ENCODE measurements at regions not wholly inside any gene's neighbourhood (a gene's known extent, or its start where the extent isn't known, plus 50 kb on each side); places are given as distances from the start of the nearest gene placed in this dataset.
"Not testable (repeated sequence)": the region's sequence is repeated elsewhere in the genome, so short reads cannot be mapped to it uniquely, and the experiment has no call there.

DNA sequence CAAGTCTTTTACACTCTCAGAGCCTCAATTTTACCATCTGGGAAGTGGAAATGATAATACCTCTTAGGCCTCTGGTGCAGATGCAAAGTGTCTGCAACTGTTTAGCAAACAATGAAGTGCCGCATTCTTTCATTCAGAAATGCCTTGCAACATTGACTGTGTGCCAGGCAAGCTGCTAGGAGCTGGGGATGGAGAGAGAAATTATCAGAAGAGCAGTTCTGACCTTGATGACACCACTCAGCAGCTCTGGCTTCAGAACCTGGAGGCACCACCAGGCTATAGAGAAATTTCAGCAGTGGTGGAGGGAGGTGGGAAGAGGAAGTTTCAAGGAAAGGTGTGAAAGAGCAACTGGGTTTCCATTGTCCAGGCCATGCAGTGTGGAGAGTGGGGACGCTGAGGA lies 78.1 kb upstream of the HABP2 start:
- DNase-seq: no peak

GRCh38 chr10:113475381-113475807 lies 77.5 kb upstream of the HABP2 start:
- no peak for DNase-seq

GRCh38 chr10:113476191-113476590 lies 76.7 kb upstream of the HABP2 start:
- DNase-seq: no peak

GRCh38 chr10:113476673-113477072 lies 76.2 kb upstream of the HABP2 start:
- no peak for DNase-seq

DNA sequence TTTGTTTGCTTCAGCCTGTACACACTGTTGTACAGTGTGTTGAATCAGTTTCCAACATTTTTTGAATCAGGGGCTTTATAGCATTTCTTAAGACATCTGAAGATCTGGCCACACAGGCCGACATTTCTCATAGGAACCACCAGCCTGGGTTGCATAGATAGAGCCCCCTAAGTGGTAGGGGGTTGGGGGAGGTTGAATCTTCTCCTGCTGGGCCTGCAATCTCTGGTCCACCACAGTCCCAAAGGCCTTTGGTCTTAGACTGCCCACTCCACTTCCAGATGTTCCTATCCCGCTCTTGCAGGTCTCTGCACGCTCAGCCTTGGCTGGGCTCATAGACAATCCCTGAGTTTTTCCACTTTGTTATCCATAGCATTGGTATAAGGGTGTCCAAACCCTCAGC lies 75.4 kb upstream of the HABP2 start:
- no peak for DNase-seq

DNA sequence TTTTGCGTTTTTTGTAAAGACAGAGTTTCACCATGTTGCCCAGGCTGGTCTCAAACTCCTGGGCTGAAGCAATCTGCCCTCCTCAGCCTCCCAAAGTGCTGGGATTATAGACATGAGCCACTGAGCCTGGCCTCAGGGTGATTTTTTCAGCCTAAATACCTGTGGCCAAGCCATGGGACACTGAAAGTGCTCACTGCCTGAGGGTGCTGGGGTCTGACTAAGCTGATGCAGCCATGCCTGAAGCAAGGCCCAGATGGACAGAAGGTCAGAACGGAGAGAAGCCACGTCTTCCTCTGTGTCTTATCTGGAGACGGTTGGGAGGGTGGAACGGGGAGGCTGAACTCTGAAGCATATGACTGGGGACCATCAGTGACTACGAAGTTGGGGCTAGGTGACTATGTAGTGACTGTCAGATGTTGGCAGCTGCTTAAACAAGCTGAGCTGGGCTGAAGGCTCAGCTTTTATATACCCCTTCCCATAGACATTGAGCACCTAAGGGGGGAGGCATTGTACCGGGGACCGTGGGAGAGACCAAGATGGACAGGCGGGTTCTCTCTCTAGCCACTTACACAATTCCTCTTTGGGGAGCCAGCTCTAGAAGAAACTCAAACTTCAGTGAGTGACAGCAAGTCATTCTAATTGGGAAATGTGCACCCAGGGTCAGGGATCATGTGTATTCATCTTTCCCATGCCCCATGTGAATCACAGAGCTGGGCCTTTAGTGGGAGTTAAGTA lies 73.3 kb upstream of the HABP2 start:
- DNase-seq: no peak

DNA sequence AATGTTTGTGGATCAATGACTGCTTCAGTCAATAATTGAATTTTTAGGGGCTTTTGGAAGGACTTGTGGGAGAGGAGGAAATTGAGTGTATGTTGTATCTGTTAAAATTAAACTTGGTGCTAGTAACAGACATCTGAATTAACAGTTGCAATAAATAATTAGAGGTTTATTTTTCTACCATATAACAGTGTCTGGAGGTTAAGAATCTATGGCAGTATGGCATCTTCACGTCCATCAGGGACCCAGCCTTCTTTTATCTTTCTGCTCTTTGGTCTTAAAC lies 72.8 kb upstream of the HABP2 start:
- no peak for DNase-seq

GRCh38 chr10:113480851-113481502 lies 71.9 kb upstream of the HABP2 start:
- DNase-seq: no peak

- DNase-seq: no peak
These were observed 68.4 kb upstream of the HABP2 start for GRCh38 chr10:113484487-113484886.

DNA sequence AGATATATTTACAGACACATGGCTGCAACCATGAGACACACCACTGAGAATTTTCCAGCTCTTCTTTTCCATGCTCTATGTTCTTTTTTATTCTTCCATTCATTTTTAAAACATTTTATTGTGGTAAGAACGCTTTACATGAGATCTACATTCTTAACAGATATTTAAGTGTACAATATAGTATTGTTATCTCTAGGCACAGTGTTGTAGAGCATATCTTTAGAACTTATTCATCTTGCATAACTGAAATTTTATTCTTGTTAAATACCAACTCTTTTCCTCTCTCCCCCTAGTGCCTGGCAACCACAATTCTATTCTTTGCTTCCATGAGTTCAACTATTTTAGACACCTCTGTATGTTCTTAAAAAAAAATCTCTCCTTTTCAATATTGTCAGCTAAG lies 67.1 kb upstream of the HABP2 start:
- DNase-seq: no peak

GRCh38 chr10:113486531-113486930 lies 66.3 kb upstream of the HABP2 start:
- DNase-seq: no peak

DNA sequence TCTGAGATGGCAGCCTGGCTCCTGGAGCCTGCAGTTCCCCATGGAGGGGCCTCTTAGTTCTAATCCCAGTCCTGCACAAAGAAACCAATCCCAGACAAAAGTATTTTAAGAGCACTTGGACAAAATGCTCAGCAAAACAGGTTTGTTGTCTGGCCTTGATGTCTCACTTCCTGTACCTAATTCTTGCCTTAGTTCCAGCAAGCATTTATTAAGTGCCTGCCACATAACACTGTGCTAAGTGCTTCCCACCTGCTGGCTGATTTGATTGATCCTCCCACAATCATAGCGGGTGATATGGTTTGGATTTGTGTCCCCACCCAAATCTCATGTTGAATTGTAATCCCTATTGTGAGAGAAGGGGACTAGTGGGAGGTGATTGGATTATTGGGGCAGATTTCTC lies 65.7 kb upstream of the HABP2 start:
- DNase-seq: no peak

GRCh38 chr10:113488186-113488585 lies 64.7 kb upstream of the HABP2 start:
- DNase-seq: no peak

DNA sequence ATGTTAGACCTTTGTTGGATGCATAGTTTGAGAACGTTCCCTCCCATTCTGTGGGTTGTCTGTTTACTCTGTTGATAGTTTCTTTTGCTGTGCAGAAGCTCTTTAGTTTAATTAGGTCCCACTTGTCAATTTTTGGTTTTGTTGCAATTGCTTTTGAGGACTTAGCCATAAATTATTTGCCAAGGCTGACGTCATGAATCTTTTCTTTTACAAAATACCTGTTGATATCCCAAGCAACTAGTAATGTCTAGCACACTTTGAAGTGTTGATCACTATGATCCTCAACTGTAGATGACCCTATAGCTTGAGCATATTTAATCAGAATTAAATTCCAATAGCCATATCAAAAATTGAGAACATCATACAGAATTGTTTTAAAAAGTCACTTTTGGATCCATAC lies 63.3 kb upstream of the HABP2 start:
- DNase-seq: not testable (repeated sequence)

- DNase-seq: no peak
These were observed 60.8 kb upstream of the HABP2 start for GRCh38 chr10:113491967-113492565.

- DNase-seq: no peak
These were observed 59.7 kb upstream of the HABP2 start for GRCh38 chr10:113493195-113493594.

DNA sequence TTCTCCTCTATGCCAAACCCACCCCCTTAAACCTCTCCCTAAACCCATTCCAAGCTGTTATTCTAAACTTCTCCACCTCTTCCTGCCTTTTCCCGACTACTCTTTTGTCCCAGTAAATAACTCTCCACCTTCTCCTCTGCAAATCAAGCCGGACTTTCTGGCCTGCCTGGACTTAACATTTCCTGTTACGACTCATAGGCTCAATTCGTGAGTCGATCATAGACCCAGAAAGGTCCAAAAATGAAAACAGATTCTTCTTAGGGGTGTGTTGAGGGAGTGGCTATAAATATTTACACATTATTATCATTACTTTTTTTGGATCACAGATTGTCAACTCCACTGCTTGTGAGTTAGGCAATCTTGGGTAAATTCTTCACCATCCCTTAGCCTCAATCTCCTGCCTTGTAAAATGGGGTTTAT lies 59.0 kb upstream of the HABP2 start:
- DNase-seq: no peak

GRCh38 chr10:113494761-113495160 lies 58.1 kb upstream of the HABP2 start:
- no peak for DNase-seq

- no peak for DNase-seq
These were observed 57.3 kb upstream of the HABP2 start for GRCh38 chr10:113495553-113495952.

DNA sequence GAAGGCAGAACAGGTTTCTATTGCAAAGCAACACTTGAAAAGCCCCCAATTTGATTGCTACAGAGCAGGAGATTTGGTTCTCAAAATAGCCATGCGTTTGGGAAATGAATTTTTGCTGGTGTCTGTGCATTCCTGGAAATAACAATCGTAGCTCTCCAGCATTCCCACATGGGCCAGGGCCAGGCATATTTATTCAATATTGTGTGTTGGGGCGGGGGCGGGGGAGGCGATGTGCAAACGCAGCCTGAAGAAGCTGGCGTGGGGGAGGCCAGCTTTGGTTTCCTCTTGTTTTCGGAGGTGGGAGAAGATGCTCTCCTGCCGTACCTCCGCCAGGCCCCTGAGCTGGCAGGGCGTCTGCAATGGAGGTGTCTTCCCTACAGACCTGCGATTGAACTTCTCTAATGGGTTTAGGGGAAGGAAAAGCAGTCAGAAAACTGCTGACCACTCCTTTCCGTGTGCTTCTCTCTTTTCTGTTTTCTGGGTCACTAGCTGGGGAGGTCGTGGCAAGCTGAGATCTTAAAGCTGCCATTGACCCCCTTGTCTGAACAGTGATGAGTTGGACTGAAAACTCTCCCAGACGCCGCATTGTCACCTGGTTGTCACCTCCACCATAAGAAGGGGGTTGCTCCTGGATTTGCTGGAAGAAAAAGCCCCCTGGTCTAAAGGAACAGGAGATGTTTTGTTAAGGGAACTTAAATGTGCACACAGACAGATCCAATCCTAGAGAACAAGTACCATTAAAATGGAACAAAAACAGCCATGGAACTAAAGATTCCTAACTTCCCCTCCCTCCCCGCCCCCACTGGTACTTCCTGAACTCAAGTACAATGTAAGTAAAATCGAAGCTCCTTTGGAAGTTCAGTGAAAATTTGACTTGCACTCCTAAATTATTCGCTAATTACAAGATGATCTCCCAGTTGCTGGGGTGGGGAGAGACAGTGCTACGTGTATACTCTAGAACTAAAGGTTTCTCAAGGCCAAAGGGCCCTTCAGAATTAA lies 56.4 kb upstream of the HABP2 start:
- DNase-seq: no peak

DNA sequence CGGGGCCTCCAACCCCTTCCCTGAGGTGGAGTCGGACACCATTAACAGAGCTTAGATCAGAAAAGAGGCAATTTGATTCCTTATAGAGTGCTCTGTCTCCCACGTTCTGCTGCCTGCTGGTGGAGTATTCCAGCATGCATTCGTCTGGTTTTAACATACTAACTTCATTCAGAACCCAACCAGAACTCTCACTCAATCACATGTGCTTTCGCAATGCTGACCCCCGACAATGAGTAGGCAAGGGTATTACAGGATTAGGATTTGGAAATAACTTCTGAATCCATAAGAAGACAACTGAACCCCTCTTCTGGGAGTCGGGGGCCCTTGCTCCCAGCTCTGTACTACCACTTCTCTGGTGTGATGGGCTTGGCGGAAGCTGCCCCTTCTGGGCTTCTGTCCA lies 55.7 kb upstream of the HABP2 start:
- no peak for DNase-seq

GRCh38 chr10:113498997-113499396 lies 53.9 kb upstream of the HABP2 start:
- no peak for DNase-seq

GRCh38 chr10:113499806-113500205 lies 53.0 kb upstream of the HABP2 start:
- no peak for DNase-seq
